ENCODE measurements at regions not wholly inside any gene's neighbourhood (a gene's known extent, or its start where the extent isn't known, plus 50 kb on each side); places are given as distances from the start of the nearest gene placed in this dataset.

DNA sequence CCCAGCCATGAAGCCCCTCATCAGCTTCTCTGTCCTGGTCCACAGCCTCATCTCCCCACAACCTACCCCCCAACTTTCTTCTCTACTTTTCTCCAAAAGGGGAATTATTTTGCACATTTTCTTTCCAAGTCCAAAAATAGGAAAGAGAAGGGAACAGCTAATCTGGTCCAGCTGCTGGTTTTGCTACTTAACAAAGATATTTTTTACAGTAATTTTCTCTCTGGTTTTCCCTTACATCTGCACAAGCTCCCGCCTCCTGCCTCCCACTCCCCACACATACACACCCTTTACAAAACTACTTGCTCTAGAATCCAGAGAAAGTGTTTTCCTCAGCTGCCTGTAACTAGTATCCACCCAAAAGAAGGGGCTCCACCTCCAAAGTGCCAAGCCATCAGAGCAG lies 177.2 kb downstream of the POLR2M start:
- TF ChIP-seq EZH2 (IDR thresholded peaks at IDR 0.05; ENCODE audit: low read depth, low read length, severe bottlenecking) (no peak), CTCF (IDR thresholded peaks at IDR 0.05; ENCODE audit: control extremely low read depth in 1 of 3, insufficient read depth in 1 of 3, low read depth in 1 of 3, low read length in 3 of 3) (no peak), ZNF274 (IDR thresholded peaks at IDR 0.05; ENCODE audit: borderline replicate concordance, extremely low read depth, low read length) (no peak), TCF12 (IDR thresholded peaks at IDR 0.05; ENCODE audit: low read depth, low read length) (no peak), HDAC6 (IDR thresholded peaks at IDR 0.05; ENCODE audit: low read depth, low read length) (no peak), SP4 (IDR thresholded peaks at IDR 0.05; ENCODE audit: low read length) (no peak)

All from H1 (cell line).